Fibroblast of skin of right biceps (primary cell): ENCODE measurements at regions not wholly inside any gene's neighbourhood (a gene's known extent, or its start where the extent isn't known, plus 50 kb on each side); places are given as distances from the start of the nearest gene placed in this dataset.
"Not testable (repeated sequence)": the region's sequence is repeated elsewhere in the genome, so short reads cannot be mapped to it uniquely, and the experiment has no call there.

Experiments
- DNase-seq: peaks from one replicate; pipeline ENCODE4 v3.0.0-alpha.2; 2013

DNA sequence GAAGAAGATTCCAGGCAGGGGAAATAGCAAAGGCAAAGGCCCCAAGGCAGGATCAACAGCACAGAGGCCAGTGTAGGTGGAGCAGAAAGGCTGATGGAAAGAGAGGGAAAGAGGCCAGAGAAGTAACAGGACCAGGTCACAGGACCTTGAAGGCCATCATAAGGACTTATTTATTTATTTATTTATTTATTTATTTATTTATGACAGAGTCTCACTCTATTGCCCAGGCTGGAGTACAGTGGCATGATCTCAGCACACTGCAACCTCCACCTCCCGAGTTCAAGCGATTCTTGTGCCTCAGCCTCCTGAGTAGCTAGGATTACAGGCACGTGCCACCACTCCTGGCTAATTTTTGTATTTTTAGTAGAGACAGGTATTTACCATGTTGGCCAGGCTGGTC lies 731.1 kb downstream of the MAFB start:
- DNase-seq: not testable (repeated sequence)

DNA sequence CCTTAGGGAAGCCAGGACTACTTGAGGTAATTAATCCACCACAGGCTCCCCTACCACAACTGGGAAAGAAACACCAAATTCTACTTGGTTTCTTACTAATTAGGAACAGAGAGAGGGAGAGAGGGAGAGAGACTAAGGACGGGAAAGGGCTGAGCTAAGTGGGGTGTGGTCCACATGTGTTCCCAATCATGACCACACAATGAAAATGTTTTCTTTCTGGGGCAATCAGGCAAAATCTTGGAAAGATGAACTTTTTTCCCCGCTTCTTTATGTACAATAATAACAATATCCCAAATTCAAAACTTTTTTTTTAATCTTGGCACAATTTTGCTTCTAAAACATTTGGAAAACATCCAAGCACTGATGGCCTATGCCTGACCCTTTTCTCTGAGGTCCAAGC lies 734.4 kb downstream of the MAFB start:
- peak; percentile 44 for DNase-seq

DNA sequence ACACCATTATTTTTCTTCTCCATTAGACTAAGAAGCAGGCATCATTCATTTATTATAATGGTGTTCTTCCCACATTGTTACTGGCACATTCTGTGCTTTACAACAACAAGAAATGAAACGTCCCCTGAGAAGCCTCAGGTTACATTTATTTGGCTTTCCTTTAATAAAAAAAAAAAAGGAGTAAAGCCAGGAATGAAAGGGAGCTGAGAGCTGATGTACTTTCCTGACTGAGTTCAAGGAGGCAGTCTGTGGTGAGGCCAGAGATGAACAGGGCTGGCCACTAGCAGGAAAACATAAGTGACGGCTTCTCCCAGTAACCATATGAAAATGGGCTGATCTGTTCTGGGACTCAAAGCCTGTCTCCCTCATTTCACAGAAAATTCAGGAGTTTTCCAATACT lies 742.1 kb downstream of the MAFB start:
- no peak for DNase-seq

DNA sequence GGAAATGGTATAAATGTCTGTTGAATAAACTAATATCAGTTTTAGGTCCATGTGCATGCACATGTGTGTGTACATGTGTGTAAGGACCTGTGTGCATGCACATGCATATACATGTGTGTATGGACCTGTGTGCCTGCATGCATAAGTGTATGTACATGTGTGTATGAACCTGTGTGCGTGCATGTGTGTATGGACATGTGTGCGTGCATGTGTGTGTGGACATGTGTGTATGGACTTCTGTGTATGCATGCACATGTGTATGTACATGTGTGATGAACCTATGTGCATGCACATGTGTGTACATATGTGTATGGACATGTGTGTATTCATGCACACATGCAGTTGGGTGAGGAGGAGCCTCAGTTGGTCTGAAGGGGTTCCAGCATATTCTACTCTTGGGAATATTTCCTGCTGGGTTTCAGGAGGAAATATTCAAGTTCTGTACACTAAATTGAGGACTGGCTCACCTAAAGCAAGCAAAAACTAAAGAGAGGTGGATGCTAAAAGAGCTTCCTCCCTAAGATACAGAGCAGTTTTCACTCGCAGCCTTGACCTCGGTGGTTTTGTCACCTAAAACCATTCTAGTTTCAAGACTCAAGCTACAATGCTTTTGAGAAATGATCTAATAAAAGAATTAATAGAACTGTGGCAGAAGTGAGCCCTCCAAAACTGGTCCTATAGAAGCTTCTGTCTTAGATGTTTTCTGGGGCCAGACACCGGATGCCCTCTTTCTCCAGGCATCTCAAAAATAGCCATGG lies 742.8 kb downstream of the MAFB start:
- DNase-seq: no peak

DNA sequence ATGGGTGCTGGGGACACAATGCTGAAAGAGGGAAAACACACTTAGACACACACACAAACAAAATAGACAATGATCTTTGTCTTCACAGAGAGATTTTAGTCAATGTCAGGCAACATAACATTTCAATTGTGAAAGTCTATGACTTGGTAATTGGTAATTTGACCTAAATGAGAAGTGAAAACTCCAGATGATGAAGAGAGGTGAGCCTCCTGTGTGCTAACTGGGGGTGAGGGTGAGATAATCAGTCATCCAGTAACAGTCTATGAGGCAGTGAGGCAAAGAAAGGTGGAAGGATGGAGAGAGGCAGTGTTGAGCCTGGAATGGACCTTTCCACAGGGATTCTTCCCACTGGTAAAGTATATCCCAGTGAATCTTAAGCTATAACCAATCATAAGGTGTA lies 744.2 kb downstream of the MAFB start:
- no peak for DNase-seq

DNA sequence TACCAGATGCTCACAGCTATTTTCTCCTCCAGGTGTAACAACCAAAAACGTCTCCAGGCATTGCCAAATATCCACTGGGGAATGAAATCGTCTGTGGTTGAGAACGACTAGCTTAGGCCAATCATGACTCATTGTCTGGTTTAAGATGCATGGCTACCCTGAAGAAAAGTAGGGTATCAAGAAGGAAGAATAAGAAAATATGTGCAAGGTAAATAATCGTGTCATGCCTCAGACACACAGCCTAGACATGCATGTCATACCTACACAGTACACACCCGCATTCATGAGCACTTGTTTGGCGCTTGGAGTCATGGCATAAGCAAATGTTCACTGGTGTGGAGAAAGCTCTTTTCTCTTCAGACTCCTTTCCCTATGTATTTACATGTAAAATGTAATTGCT lies 745.7 kb downstream of the MAFB start:
- peak; percentile 18 for DNase-seq

DNA sequence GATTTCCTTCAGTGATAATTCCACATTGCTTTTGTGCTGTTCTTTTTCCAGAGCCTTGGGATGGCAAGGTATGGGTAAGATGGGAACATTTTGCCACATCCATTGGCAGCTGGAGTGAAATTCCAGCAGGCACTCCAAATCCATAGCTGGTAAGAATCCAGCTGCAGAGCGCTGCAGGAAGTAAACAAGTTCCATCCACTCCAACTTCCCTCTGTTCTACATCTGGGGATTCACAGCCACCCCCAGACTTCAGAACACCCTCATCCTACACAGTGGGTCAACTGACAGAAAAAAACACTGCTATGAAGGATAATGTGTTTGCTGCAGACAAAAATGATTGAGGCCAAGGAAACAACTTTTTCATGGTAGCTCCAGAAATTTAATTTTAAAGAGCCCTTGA lies 747.8 kb downstream of the MAFB start:
- DNase-seq: no peak

DNA sequence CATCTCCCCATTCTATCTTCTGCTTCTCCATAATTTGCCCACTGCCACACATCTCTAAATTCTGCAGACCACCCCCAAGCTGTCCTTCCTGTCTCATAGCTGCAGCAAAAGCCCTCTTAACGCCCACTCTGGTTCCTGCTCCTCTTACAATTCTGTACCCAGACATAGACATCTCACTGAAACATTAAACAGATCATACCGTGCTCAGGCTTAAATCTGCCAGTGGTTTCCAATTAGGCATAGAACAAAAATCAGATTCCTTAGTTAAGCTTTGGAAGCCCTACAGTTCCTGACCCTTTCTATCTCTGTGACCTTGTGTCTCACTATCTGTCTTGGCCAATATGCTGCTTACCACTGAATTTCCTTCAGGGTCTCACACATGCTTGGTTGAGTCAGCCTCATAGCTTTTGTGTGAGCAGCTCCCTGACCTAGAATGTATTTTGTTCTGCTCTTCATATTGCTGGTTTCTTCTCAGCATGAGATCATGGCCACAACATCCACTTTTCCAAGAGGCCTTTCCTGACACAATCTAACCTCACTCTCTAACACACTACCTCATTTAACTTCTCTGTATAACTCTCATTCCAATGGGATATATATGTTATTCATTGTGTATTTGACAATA lies 749.7 kb downstream of the MAFB start:
- DNase-seq: peak; percentile 64

DNA sequence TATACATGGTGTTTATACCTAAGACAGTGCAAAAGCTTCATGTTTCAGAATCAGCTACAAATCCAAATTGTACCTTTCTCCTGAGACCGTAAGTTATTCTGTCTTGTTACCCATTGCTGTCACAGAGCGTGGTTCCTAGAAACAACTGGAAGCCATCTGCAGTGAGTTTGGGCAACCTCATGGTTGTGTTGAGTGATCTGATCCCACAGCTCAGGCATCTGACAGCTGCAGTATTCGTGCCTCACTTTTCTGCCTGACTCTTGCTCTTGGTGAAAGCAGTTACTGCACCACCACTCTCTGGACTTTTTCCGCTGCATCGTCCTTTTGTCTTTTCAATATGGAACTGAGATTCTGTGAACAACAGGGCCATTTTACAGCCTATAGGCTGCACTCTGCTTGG lies 752.6 kb downstream of the MAFB start:
- DNase-seq: no peak

DNA sequence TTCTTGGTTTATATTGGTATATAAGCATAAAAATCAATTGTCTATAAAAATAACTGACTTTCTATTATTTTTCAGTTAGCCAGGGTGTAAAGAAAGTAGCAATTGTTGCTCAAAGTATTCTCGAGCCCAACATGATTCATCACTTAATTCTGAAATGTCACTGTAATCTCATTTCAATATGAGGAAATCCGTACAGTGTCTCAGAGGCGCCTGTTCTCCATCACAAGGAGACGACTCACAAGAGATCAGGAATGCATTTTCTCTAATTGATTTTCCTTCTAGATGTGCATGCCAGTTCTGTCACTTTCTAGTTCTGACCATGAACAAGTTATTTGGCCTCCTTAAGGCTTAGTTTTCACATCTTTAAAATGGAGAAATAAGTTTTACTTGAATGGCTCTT lies 753.1 kb downstream of the MAFB start:
- DNase-seq: peak; percentile 61

DNA sequence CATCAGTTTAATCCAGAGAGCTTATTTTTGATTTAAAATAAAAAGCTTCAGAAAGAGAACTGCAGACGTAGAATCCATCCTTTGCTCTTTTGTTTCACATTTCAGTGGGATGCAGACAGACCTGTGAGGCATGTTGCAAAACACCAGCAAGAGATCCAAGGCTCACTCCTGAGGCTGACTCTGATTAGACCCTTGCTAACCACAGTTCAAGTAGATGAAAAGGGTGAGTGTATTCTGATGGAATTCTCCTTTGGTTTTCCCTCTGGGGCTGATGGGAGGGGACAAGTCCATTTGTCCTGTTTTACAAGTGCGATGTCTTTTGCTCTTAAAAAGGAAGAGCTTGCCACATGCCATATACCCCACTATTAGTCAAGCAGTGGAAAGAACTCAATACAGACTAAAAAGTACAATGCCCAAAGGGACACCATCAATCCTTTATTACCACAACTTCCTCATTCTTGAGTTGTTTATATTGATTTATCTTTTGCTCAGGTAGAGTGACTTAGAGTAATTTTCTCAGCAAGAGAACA lies 772.7 kb downstream of the MAFB start:
- DNase-seq: peak; percentile 33

DNA sequence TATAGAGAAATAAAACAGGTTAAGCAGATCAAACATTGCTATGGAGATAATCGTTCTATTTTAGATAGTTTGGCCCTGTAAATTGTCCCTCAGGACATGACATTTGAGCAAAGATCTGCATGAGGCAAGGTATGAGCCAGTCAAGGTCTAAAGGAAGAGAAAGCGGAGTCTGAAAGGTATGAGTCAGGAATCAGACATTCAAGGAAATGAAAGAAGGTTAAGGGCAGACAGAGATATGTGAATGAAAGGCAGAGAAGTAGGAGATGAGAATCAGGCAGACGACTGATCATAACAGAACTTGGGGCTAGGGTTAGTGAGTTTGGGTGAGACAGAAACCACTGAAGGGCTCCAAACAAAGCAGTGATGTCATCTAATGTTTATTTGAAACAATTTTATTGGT lies 775.8 kb downstream of the MAFB start:
- DNase-seq: peak; percentile 24

DNA sequence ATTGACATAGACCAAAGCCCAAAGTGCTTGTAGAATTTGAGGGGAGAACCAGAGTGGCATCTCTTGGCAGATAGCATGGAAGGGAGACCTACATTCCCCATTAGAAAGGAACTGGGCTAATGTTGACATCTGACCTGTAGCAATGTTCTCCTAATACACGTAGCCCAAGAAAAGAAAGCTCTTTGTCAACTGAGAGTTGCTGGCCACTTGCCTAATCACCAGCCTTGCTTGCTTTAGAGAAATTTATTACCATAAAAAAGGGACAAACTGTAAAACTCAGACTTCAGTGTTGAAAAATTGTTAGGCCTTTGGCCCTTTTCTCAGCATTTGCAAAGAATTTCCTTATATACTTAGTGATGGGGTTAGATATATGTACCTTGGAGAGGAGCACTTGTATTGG lies 777.5 kb downstream of the MAFB start:
- no peak for DNase-seq

DNA sequence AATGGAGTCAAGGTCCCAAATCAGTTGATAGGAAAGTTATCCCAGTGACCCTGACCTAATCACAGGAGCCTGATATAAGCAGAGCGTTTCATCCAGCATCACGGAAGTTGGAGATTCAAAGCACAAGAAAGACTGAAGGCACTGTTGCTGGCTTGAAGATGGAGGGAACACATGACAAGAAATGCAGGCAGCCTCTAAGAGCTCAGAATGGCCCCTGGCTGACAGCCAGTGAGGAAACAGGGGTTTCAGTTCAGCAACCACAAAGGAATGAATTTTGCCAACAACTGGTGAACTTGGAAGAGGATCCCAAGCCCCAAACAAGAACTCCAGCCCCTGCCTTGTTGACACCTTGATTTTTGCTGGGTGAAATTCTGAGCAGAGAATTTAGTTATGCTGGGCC lies 778.5 kb downstream of the MAFB start:
- no peak for DNase-seq

DNA sequence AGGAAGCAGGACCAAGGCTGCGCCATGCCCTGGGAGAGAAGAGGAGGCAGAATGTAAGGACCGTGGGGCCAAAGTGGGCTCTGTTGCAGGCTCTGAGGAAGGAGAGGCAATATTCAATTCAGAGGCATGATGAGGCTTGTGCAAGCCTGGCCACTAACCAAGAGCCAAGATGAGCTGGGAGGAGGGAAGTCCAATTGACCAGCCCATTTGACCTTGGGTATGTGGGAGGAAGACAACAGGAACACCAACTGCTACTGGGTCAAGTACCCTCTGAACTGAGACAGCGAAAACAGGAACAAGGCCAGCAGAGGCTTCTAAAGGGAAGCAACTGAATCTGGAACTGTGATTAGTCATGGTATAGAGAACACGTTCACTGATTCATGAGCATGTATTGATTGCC lies 779.6 kb downstream of the MAFB start:
- DNase-seq: no peak

DNA sequence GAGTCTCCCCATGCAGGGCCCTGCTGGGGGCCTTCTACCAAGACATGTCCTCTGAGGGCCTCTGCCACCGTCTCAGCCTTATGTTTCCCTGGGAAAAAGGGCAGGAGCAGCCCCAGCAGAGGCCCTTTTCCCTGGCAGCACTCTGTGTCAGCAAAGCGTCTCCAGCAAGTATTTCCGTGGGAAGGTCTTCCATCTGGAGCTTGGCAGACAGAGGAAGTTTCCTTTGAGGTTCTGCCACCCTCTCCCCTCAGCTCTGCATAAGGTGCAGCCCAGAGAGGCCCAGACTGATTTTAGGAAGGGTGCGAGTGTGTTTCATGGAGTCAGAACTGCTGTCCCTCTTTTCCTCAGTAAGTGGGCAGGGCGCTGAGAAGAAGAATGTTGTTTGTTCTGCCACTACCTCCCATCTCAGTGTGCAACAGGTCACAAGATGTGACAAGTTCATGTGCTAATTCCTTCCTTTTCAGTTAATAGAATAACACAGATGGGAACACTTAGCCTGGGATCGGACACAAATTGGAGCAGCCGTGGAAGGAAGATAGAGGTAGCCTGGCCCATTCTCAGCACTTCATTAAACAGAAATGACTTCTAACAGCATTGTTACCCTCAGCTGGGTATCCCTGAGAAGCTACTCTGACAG lies 784.4 kb downstream of the MAFB start:
- DNase-seq: no peak

DNA sequence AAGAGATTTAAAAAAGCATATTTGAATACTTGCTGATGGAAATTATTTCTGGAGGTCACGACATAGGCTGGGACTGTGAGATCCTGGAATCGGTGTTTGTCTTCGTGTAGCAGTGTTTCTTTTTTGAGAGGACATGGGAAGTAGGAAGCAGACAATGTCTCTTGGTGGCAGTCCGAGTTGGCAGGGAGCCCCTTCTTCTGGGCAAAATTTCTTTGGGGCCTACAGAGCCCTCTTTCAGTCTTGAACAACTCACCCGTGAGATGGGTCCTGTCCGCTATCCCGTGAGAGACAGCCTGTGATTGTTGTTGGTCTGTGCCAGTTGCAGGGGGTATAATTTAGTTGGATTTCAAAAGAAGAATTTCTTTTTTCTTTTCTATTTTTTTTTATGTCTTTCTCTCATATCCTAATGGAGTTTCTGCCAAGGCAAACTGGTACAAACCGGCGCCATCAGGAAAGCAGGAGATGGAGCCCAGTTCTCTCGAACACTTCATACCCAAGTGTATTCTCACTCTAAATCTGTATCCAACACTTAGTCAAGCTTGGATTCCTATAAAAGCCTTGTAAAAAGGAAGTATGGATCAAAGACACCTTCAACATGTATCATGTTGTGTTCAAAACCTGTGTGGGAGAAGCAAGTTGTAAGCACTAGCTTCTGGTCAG lies 785.1 kb downstream of the MAFB start:
- DNase-seq: no peak

DNA sequence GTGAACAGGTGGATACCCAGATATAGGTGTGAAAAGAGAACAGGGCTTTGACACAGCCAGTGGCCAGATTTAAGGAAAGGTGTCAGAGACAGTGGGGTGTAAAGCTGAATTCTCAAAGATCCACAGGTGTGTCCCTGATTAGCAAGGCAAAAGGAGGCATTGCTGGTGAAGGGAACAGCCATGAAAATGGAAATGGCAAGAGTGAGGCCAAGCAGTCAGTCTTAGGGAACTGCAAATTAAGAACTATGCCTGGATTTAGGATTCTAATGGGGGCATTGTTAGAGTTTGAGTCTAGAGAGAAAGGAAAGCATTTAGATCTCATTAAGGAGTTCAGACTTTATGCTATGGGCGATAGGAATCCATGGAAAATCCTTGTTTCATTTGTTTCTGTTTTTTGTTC lies 789.2 kb downstream of the MAFB start:
- DNase-seq: no peak

DNA sequence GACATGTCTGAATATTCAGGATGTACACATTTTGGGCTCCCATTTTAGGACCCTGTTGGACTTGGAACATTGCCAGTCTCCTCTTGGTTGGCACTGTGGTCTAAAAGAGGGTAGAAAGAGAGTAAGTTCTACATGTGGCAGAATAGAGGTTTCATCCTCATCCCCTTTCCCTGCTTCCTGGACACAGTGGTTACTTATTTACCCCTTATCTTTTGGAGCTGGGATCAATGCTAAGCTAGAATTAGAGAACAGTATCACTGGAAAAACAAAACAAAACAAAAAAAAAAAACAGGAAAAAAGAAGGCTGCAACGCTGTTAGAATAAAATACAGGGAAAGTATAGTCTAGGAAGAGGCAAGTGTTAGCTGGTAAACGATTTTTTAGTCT lies 790.6 kb downstream of the MAFB start:
- DNase-seq: no peak

DNA sequence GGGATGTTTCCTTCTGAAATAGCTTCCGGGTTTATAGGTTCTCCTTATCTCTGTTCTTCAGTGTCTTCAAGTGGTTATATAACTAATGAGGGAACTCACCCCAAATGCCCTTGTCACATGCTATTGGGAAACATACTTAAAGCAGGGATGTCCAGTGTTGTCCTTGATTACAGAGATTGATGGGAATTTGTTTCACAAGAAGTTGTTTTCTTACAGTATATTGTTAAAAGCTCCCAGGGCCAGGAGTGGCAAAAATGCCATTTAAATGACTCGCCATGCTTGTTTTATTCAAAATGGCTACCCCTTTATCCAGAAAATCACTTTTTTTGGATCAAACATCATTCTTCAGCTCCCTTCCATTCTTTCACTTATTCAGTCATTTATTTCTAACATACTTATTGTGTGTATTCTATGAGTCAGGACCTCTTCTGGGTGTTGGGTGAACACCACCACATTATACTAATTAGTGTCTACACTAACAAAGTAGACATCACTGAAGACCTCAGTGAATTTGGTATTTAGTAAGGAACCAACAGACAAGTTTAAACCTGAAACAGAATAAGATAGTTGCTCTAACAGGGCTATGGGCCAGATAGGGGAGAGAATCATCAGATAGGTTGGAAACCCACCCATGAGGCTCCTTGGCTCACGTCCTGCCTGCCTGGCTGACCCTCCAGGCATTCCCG lies 791.1 kb downstream of the MAFB start:
- peak; percentile 55 for DNase-seq

DNA sequence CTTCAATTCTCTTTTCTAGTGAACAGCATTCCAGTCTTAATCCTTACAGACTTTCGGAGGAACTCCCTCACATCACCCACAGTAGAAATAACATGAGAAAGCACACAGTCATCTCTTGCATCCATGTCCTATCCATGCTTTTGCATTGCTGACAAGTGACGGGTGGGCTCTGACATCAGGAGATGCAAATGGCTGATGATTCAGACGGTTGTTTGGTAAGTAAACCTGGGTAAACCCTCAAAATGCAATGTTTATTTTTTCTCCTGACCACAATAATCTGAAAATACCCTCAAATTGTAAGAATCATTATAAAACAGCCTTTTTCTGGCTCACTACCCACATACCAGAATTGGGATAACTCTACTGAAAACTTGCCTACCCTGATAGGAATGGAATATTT lies 792.0 kb downstream of the MAFB start:
- DNase-seq: peak; percentile 97

DNA sequence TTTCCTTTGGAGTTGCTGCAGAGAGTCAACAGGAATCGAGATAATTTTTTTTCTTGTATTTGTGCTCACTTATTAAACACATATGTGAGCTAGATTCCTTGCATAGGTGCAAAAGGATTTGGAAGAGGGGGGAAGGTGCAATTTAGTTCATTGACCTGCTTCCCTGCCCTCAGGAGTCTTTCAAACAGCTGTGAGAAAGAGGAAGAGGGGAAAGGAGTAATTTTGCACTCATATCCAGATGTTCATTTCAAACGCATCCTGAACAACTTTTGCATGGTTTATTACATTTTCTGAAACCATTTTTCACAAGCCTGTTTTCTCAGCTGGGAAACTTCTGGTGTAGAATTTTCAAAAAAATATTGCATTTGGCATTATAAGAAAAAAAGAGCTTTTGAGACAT lies 795.0 kb downstream of the MAFB start:
- DNase-seq: no peak
